ENCODE measurements at regions not wholly inside any gene's neighbourhood (a gene's known extent, or its start where the extent isn't known, plus 50 kb on each side); places are given as distances from the start of the nearest gene placed in this dataset.

DNA sequence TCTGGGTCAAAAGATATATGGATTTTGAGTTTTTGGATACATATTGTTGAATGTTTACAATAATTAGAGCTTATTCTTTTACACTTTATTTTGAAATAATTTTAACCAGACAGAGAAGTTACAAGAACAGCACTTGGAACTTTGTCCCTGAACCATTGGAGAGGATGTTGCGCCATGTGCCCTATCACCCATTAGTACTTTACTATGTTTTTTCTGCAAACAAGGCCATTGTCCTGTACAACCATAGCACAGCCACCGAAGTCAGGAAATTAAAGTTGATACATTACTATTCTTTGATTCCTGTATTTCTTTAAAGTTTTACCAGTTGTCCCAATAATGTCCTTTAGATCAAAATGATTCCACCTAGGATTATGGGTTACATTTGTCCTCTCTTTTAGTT lies 188.8 kb downstream of the ACKR3 start:
- TF ChIP-seq POLR2A (IDR thresholded peaks at IDR 0.05) (no peak), EP300 (IDR thresholded peaks at IDR 0.05; ENCODE audit: low read depth) (no peak)
- TF ChIP-seq, protein P1, sequence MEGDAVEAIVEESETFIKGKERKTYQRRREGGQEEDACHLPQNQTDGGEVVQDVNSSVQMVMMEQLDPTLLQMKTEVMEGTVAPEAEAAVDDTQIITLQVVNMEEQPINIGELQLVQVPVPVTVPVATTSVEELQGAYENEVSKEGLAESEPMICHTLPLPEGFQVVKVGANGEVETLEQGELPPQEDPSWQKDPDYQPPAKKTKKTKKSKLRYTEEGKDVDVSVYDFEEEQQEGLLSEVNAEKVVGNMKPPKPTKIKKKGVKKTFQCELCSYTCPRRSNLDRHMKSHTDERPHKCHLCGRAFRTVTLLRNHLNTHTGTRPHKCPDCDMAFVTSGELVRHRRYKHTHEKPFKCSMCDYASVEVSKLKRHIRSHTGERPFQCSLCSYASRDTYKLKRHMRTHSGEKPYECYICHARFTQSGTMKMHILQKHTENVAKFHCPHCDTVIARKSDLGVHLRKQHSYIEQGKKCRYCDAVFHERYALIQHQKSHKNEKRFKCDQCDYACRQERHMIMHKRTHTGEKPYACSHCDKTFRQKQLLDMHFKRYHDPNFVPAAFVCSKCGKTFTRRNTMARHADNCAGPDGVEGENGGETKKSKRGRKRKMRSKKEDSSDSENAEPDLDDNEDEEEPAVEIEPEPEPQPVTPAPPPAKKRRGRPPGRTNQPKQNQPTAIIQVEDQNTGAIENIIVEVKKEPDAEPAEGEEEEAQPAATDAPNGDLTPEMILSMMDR (IDR thresholded peaks at IDR 0.05) = no peak
